Colonic mucosa (tissue), 4 donors: ENCODE measurements at regions not wholly inside any gene's neighbourhood (a gene's known extent, or its start where the extent isn't known, plus 50 kb on each side); places are given as distances from the start of the nearest gene placed in this dataset.

Source experiments
- DNase-seq: peaks from one replicate; pipeline ENCODE4 v3.0.0-alpha.2; 2020
- H3K27ac ChIP-seq: fragments of 200-600 bp; one replicate; pipeline ENCODE4 v1.8.0; 2021
- H3K27me3 ChIP-seq: fragments of 200-600 bp; one replicate; pipeline ENCODE4 v1.8.0; 2021
- H3K36me3 ChIP-seq: fragments of 200-600 bp; one replicate; pipeline ENCODE4 v1.8.0; 2021
- H3K4me1 ChIP-seq: fragments of 200-600 bp; one replicate; pipeline ENCODE4 v1.8.0; 2021; ENCODE audit warnings: mild to moderate bottlenecking
- H3K4me3 ChIP-seq: fragments of 200-600 bp; one replicate; pipeline ENCODE4 v1.8.0; 2021
- H3K9ac ChIP-seq, 2 donors: one replicate each; pipeline ENCODE4 v1.7.0; 2013; ENCODE audit warnings: control low read depth in 2 of 2, low read depth in 2 of 2, low read length in 2 of 2
- H3K9me3 ChIP-seq: fragments of 200-600 bp; one replicate; pipeline ENCODE4 v1.8.0; 2021
- CTCF ChIP-seq: fragments of 200-600 bp; IDR thresholded peaks from one replicate; pipeline ENCODE4 v1.8.0; 2022; ENCODE audit warnings: antibody characterized with exemption, mild to moderate bottlenecking
- intact Hi-C: fragments of 100-400 bp; cut with DNase I; formaldehyde crosslinking; loops from one replicate; pipeline ENCODE4 v1.14.1; 2022
- donor health status: healthy.
- donor health status: DM: no; HTN: no; CAD: no.
- donor health status: DM: no; HTN: no; CAD: no.

DNA sequence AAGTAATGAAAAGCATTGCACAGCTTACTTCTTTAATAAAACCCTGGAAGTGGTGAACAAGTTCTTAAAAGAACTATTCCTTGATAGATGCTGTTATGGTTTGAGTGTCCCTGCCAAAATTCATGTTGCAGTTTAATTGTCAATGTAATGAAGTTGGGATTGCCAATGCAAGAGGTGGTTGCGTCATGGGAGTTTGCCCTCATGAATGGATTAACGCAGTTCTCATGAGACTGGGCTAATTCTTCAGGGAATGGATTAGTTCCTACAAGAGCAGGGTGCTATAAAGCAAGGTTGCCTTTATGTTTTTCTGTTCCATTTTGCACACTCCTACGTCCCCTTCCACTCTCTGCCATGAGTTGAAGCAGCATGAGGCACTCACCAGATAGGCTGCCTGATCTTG, 446.7 kb upstream of the B3GALT2 start:
- no peak overlapping the region for H3K9ac ChIP-seq
- no peak for DNase-seq
- H3K4me1 ChIP-seq, result no peaks in the 10 kb centered on the region
- intact Hi-C loops, result no loop called here
- H3K27ac ChIP-seq, result no peak overlapping the region
- no peaks in the 10 kb centered on the region for H3K36me3 ChIP-seq
- no peak for TF ChIP-seq CTCF
- H3K4me3 ChIP-seq, result no peak overlapping the region
- no peaks in the 10 kb centered on the region for H3K27me3 ChIP-seq
- no peaks in the 10 kb centered on the region for H3K9me3 ChIP-seq

- Histone ChIP-seq H3K27me3 (no peaks in the 10 kb centered on the region), H3K27ac (no peak overlapping the region), H3K4me1 (no peaks in the 10 kb centered on the region), H3K9me3 (no peaks in the 10 kb centered on the region), H3K9ac (no peak overlapping the region), H3K4me3 (no peak overlapping the region), H3K36me3 (no peaks in the 10 kb centered on the region)
- intact Hi-C loops, result no loop called here
- no peak for DNase-seq
- no peak for TF ChIP-seq CTCF
Measured at GRCh38 chr1:193631306-193631705, 444.9 kb upstream of the B3GALT2 start.

DNA sequence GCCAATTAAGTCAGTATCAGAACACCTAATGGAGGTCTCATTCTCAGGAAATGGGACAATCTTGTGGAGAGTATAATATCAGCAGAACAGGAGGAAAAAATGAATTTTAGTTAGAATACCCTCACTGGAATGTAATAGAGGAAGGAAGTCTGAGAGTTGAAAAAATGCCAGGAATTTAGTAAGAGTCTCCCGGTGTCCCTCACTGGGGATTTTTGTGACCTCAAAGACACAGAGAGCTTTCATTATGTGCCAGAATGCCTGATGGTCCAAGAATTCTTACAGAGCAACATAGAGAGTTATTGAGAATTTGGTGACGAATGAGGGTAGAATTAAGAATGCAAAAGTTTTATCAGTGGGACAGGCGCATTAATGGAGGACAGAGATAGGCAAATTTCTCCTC, 443.5 kb upstream of the B3GALT2 start:
- DNase-seq, result no peak
- Histone ChIP-seq H3K27ac (no peak overlapping the region), H3K27me3 (no peaks in the 10 kb centered on the region), H3K4me3 (no peak overlapping the region), H3K9me3 (no peaks in the 10 kb centered on the region), H3K9ac (no peak overlapping the region), H3K36me3 (no peaks in the 10 kb centered on the region), H3K4me1 (no peaks in the 10 kb centered on the region)
- intact Hi-C loops, result no loop called here
- no peak for TF ChIP-seq CTCF

DNA sequence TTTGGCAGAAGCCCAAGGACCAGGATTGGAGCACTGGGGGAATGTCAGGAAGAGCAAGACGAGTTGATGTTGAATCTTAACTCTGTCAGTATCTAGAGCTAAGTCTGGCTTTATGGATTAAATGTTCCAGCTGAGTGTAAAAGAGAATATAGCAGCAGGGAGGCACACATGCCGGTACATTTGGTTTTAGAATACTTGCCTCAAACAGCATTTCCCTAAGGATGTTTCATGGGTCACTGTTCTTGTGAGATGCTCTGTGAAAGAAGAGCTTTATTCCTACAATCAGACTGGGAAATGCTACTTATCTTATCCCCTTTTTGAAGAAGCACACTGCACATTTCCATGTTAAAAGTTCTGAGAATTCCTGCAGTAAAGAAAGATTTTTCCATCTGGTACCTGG, 440.3 kb upstream of the B3GALT2 start:
- Histone ChIP-seq H3K9ac (no peak overlapping the region), H3K27me3 (no peaks in the 10 kb centered on the region), H3K27ac (no peak overlapping the region), H3K4me1 (no peaks in the 10 kb centered on the region), H3K36me3 (no peaks in the 10 kb centered on the region), H3K9me3 (no peaks in the 10 kb centered on the region), H3K4me3 (no peak overlapping the region)
- no peak for DNase-seq
- no peak for TF ChIP-seq CTCF
- intact Hi-C loops, result no loop called here

GRCh38 chr1:193625255-193625654, 438.8 kb upstream of the B3GALT2 start:
- Histone ChIP-seq H3K9ac (no peak overlapping the region), H3K9me3 (no peaks in the 10 kb centered on the region), H3K27me3 (no peaks in the 10 kb centered on the region), H3K27ac (no peak overlapping the region), H3K4me3 (no peak overlapping the region), H3K36me3 (no peaks in the 10 kb centered on the region), H3K4me1 (no peaks in the 10 kb centered on the region)
- intact Hi-C loops, result no loop called here
- no peak for TF ChIP-seq CTCF
- no peak for DNase-seq

GRCh38 chr1:193619911-193620310, 433.5 kb upstream of the B3GALT2 start:
- Histone ChIP-seq H3K9me3 (no peaks in the 10 kb centered on the region), H3K27me3 (no peaks in the 10 kb centered on the region), H3K4me3 (no peak overlapping the region), H3K27ac (no peak overlapping the region), H3K9ac (no peak overlapping the region), H3K36me3 (no peaks in the 10 kb centered on the region), H3K4me1 (no peaks in the 10 kb centered on the region)
- no peak for TF ChIP-seq CTCF
- DNase-seq, result no peak
- intact Hi-C loops, result no loop called here
